HL-60 (cell line): ENCODE measurements at regions not wholly inside any gene's neighbourhood (a gene's known extent, or its start where the extent isn't known, plus 50 kb on each side); places are given as distances from the start of the nearest gene placed in this dataset.

Experiments
- DNase-seq, 2 experiments: peaks; one replicate each; pipeline ENCODE4 v3.0.0-alpha.2; 2010 to 2020; ENCODE audit warnings: low read depth in 1 of 2, low spot score in 1 of 2
- H3K27ac ChIP-seq: fragments of 250-450 bp; sonication (Bioruptor Pico); replicated peaks from 2 replicates; pipeline ENCODE4 v1.5.1; 2020; ENCODE audit warnings: mild to moderate bottlenecking, moderate library complexity
- H3K27me3 ChIP-seq: fragments of 250-450 bp; sonication (Bioruptor Pico); 2 replicates; pipeline ENCODE4 v1.5.1; 2021; ENCODE audit warnings: mild to moderate bottlenecking, moderate library complexity; ENCODE audit not compliant: insufficient read depth, poor library complexity, severe bottlenecking
- H3K4me3 ChIP-seq: replicated peaks from 2 replicates; pipeline ENCODE4 v1.5.1; 2011; ENCODE audit warnings: mild to moderate bottlenecking, control low read depth, low read length; ENCODE audit not compliant: insufficient read depth
- CTCF ChIP-seq: IDR thresholded peaks from one replicate; pipeline ENCODE4 v1.5.1; 2011; ENCODE audit warnings: low read length, control low read depth, inconsistent platforms; ENCODE audit not compliant: insufficient read depth
- GABPA ChIP-seq: IDR thresholded peaks from 2 replicates; pipeline ENCODE4 v1.6.1; 2012; ENCODE audit warnings: low read depth
- POLR2AphosphoS5 ChIP-seq: IDR thresholded peaks from 2 replicates; pipeline ENCODE4 v1.6.1; 2012; ENCODE audit warnings: low read depth
- SPI1 ChIP-seq: IDR thresholded peaks from 2 replicates; pipeline ENCODE4 v1.6.1; 2012; ENCODE audit warnings: low read depth, mild to moderate bottlenecking, borderline replicate concordance

- no peak for DNase-seq
- TF ChIP-seq CTCF: no peak
- TF ChIP-seq GABPA: no peak
- TF ChIP-seq SPI1: peak; percentile 63; the same call in 1 of the 2 replicates
- TF ChIP-seq POLR2AphosphoS5: no peak
- H3K27me3 ChIP-seq: no peaks in the 10 kb centered on the region
- H3K27ac ChIP-seq: no peak overlapping the region
- no peak overlapping the region for H3K4me3 ChIP-seq
Observed at GRCh38 chr2:159849160-159849813, 51.3 kb upstream of the CD302 start.
